ENCODE measurements at regions not wholly inside any gene's neighbourhood (a gene's known extent, or its start where the extent isn't known, plus 50 kb on each side); places are given as distances from the start of the nearest gene placed in this dataset.

GRCh38 chr13:72170571-72170970 lies 303.6 kb upstream of the DACH1 start:
- TF ChIP-seq CTCF (IDR thresholded peaks at IDR 0.05) (no peak), POLR2A (IDR thresholded peaks at IDR 0.05) (no peak), POLR2AphosphoS5 (IDR thresholded peaks at IDR 0.05) (no peak)
